GM12892 (cell line): ENCODE measurements at regions not wholly inside any gene's neighbourhood (a gene's known extent, or its start where the extent isn't known, plus 50 kb on each side); places are given as distances from the start of the nearest gene placed in this dataset.

Source experiments
- DNase-seq: peaks from one replicate; pipeline ENCODE4 v3.0.0; 2011; ENCODE audit not compliant: insufficient read length
- FAIRE-seq: peaks from 2 replicates; lab custom pipeline; 2011; peaks lifted over from hg19 to GRCh38; lab: Jason Lieb, UNC
- POLR2A ChIP-seq: IDR thresholded peaks from 2 replicates; pipeline ENCODE4 v1.6.1; 2011; ENCODE audit warnings: low read depth, low read length, control low read depth
- POLR2AphosphoS5 ChIP-seq: IDR thresholded peaks from 2 replicates; pipeline ENCODE4 v1.6.1; 2011; ENCODE audit warnings: low read depth, low read length, control low read depth
- TAF1 ChIP-seq: IDR thresholded peaks from 2 replicates; pipeline ENCODE4 v1.6.1; 2011; ENCODE audit warnings: low read depth, mild to moderate bottlenecking, control low read depth, low read length, borderline replicate concordance

DNA sequence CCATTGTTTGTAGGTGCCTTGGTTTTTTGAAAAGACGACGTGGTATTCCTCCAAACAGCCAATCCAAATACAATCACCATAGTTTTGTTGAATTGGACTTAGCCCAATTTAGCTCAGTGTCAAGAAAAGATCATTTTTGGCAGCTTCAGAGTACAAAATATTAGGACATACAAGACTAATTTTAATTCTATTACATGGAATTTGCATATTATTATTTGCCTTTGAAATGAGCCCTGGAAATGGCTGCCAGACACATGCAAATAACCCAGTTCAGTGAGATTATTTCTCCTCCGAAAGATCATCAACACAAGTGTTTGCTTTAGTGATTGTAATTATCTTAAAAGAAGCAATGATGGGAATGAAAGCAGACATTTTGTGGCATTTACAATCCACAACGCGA lies 89.3 kb downstream of the PLK2 start:
- TF ChIP-seq POLR2A (no peak), TAF1 (no peak), POLR2AphosphoS5 (no peak)
- no peak for DNase-seq
- FAIRE-seq, result no peak

DNA sequence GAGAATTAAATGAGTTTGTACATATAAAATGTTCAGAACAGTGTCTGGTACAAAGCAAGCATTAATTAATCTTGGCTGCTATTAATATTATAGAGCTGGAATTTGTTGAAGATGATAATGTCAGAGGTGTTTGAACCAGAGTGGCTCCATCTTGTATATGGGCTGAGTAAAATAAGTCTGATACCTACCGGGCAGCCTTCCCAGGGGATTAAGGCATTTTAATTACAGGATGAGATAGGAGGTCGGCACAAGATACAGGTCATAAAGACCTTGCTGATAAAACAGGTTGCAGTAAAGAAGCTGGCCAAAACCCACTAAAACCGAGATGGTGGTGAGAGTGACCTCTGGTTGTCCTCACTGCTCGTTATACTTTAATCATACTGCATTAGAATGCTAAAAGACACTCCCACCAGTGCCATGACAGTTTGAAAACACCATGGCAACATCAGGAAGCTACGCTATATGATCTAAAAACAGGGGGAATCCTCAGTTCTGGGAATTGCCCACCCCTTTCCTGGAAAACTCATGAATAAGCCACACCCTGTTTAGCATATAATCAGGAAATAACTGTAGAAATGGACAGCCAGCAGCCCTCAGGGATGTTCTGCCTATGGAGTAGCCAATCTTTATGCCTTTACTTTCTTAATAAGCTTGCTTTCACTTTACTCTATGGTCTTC lies 90.2 kb downstream of the PLK2 start:
- TF ChIP-seq POLR2A (no peak), POLR2AphosphoS5 (no peak), TAF1 (no peak)
- DNase-seq (no peak), FAIRE-seq (no peak)

DNA sequence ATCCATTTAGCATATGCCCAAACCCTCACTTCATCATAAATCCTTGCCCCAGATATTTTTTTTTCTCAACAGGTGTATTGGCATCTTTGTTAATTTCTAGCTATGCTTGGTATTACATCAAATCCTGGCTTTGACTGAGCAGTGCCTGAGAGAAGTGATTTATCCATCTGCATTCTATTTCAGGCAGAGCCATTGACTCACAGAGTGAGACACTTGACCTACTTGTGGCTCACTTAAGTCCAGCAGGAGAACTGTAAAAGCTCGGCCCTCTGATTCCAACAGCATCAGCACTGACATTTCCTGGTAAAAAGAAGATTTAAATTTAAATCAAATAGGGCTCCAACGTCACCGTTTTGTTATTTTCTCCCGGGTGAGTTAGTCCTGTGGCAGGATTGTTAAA lies 93.4 kb downstream of the PLK2 start:
- FAIRE-seq (no peak), DNase-seq (no peak)
- no peak for TF ChIP-seq POLR2AphosphoS5
- TF ChIP-seq TAF1, result no peak
- no peak for TF ChIP-seq POLR2A

DNA sequence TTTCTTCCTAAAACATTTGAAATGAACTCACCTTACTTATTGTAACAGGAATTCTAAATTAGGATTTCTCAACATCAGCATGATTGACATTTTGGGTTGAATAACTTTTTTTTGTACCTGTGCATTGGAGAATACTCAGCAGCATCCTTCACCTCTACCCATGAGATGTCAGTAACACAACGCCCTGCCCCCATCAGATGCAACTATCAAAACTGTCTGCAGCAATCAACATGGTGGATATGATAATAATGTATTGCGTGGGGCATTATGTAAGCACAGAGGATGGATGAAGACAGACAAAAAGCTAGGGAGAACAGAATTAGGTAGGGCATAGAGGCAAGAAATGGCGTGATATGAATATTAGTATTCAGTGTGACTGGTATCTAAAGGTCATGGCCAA lies 94.1 kb downstream of the PLK2 start:
- no peak for FAIRE-seq

DNA sequence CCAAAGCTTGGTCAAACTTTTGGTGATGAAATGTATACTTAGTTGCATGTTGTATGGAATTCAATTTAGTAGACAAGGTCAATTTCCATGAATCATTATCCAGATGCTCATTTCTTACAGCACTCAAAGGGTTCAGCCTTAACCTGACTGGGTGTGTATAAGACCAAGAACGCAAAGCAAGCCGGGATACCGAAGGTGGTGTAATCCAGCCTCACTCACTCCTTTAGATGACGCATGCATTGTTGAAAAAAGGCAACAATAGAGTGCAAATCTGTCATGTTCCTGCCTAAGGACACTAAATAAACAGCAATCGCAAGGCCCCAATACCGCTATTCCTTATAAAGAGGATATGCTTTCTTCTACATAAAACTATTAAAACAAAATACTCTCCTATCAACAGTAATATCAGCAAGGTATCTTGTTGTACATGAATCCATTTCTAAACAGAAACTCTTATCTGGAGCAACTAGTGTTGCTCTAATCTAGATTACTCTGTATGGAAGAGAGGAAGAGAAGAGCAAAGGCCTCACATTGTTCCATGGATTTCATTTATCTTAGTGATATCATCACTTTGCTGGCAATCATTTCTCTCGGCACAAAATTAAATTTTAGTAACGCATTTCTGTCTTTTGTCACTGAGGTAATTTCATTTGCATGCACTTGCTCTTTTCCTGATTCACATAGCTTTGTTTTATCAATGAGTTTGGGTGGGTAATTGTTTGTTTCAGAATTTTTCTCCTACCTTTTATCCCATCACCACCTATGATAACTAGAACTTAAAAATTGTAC lies 96.2 kb downstream of the PLK2 start:
- DNase-seq, result no peak
- no peak for FAIRE-seq
- TF ChIP-seq TAF1 (no peak), POLR2A (no peak), POLR2AphosphoS5 (no peak)

More for the DNA sequence above, 94.1 kb downstream of the PLK2 start:
- DNase-seq, result no peak
- TF ChIP-seq POLR2AphosphoS5 (no peak), POLR2A (no peak), TAF1 (no peak)

DNA sequence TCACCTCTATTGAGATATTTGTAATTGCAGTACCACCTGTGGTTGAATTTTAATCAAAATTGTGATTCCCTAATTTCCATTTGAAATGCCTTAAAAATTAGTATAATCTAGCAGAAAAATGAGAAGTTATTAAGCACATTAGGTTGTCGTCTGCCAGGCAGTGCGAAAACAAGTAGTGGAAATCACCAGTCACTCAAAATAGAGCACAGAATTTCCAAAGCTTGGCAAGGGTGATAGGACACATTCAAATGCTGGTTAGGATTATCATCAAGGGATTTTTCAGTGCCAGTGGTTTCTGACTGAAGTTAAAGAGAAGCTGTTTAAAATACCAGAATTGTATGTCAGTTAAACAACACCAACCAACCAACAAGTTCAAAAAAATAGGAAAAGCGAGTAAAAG lies 97.8 kb downstream of the PLK2 start:
- TF ChIP-seq TAF1, result no peak
- no peak for TF ChIP-seq POLR2A
- TF ChIP-seq POLR2AphosphoS5, result no peak
- FAIRE-seq (no peak), DNase-seq (no peak)

DNA sequence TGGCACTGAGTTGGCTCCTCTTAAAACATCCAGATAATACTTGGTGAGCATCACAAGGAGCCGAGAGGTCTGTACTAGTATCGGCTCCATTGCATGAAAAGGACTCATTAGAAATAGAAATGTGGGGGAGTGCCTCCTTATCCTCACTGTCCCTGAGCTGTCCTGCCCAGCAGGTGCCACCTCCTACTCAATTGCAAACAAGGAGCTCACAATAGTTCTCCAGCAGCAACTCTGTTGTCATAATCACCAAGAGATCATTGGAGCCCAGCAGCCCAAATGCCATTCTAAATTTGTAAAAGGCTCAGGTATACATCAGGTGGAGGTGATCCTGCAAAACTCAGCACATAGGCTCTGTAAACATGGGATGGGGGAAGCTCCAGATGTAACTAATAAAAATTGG lies 99.1 kb downstream of the PLK2 start:
- DNase-seq (no peak), FAIRE-seq (no peak)
- TF ChIP-seq TAF1, result no peak
- TF ChIP-seq POLR2A, result no peak
- no peak for TF ChIP-seq POLR2AphosphoS5

DNA sequence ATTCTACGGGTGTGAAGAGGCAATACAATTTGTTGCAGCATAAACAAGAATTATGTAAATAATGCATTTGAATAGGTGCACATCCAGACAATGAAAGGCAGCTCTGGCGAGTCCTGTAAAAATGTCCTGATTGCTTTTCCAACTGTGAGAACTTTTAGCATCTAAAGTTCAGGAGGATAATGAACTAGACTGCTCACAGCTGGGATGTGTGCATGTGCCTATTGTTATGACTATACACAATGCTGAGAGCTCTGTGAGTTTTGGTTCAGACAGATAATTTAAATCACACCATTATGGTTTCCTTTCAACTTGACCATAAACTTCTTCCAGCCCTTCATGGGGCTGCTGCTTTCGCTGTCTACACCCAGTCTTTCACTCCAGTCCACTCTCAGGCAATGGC lies 99.9 kb downstream of the PLK2 start:
- DNase-seq, result no peak
- TF ChIP-seq TAF1, result no peak
- TF ChIP-seq POLR2A, result no peak
- TF ChIP-seq POLR2AphosphoS5, result no peak
- FAIRE-seq, result no peak

DNA sequence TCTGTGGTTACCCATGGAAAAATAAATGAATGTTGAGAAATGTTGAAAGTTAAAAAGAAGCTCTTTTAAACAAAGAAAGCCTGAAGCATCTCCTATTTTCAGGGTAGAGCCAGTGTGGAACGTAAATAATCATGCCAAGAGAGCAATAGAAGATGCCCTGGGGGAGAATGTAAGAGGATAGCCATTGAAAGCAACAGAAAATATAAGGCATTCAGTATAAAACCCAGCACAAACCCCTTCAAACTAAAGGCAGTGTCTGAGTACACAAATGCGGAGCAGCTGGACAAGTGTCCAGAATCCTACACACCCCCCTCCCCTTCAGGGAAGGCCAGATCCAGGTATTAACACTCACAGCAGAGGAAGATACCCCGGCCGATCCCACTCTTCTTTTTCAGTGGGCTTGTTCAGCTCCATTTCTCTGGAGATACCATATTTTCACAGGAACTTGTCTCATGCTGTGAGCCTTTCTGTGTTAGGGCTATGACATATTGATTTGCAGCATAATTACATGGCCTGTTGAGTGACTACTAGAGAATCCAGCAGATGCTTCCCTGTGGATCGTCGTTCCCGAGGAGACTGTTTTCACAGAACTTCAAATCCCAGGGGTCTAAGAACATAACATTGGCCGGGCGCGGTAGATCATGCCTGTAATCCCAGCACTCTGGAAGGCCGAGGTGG lies 101.2 kb downstream of the PLK2 start:
- TF ChIP-seq TAF1 (no peak), POLR2A (no peak), POLR2AphosphoS5 (no peak)
- no peak for FAIRE-seq
- DNase-seq, result no peak

DNA sequence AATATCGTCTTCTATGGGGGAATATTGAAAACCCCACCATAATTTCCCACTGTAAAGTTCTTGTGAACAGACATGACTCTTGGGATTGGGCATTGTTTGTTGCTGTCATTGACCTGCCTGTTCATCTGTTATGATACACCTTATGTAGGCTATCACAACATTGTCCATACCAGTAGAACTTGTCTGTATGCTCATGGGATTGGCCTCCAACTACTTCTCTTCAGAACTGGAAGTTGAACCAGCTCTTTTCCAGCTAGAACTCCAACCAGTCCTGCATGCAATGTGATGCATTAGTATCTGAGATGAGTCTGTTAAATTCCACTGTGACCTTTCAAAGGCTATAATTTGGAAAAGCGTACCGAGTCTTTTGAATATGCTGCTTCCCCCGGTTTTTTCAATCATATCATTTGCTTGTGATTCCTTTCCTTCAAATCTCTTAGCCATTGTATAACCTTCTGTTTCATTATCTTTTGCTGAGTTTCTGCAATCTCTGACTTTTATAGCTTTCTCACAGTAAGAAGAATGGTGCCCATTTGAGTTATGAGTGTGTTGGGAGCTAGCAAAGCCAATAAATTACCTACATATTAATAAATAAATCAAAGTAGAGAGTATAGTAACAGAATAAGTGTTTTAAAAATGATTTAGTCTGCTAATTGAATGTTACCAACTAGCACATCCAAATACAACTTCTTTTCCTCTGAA lies 101.9 kb downstream of the PLK2 start:
- TF ChIP-seq POLR2AphosphoS5 (no peak), TAF1 (no peak), POLR2A (no peak)
- FAIRE-seq, result no peak
- no peak for DNase-seq

DNA sequence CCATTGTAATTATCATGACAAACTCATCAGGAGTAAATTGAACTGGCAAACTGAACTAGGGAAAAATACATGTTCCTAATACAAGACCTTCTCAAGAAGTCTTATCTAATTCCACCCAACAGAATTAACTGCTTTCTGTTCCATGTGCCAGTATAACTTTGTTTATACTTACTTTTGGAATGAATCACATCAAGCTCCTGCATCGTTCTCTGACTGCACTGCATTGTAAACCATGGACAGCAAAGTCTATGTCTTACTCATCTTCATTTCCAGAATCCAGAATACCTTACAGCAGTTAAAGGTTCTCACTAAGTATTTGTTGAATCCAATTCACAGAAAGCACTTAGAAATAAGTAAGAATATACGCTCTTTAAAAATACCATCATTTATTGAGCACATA lies 102.8 kb downstream of the PLK2 start:
- TF ChIP-seq TAF1, result no peak
- no peak for DNase-seq
- no peak for FAIRE-seq

DNA sequence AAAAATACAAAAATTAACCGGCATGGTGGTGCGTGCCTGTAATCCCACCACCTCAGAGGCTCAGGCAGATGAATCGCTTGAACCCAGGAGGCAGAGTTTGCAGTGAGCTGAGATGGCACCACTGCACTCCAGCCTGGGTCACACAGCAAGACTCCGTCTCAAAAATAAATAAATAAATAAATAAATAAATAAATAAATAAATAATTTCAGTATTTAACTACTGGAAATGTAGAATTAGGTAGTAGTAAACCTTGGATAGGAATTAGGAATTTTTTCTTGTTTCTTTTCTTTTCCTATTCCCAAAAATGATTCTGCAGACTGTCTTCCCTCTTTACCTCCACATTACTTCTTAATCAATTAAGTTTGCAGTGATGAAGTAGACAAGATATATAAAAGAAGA lies 103.2 kb downstream of the PLK2 start:
- FAIRE-seq (no peak), DNase-seq (no peak)

More for the DNA sequence above, 103.2 kb downstream of the PLK2 start:
- TF ChIP-seq POLR2A (no peak), TAF1 (no peak), POLR2AphosphoS5 (no peak)
